Stimulated activated CD8-positive, alpha-beta memory T cell treated with anti-CD3 and anti-CD28 coated beads, Interleukin-4, amount 100 ng/mL, for 24 hours (primary cell): ENCODE measurements at regions not wholly inside any gene's neighbourhood (a gene's known extent, or its start where the extent isn't known, plus 50 kb on each side); places are given as distances from the start of the nearest gene placed in this dataset.
"Not testable (repeated sequence)": the region's sequence is repeated elsewhere in the genome, so short reads cannot be mapped to it uniquely, and the experiment has no call there.

Source experiments
- DNase-seq: peaks from one replicate; pipeline ENCODE4 v3.0.0-alpha.2; 2020; ENCODE audit warnings: low read depth

- DNase-seq = no peak
These were observed 245.8 kb downstream of the SOX9 start for GRCh38 chr17:72366626-72367025.

DNA sequence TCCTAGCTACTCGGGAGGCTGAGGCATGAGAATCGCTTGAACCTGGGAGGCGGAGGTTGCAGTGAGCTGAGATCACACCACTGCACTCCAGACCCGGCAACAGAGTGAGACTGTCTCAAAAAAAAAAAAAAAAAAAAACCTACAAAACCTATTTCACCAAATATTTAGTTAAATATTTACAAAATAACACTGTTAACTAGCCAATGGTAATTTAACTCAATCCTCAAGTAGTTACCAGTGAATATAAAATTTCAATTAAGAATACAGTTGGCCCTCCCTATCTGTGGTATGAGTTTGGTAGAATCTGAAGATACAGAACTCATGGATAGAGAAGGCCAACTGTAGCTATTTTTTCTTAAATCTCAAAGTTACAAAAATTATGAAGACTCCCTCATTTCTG is 247.4 kb downstream of the SOX9 start:
- no peak for DNase-seq

GRCh38 chr17:72369366-72369765 is 248.5 kb downstream of the SOX9 start:
- DNase-seq = no peak

DNA sequence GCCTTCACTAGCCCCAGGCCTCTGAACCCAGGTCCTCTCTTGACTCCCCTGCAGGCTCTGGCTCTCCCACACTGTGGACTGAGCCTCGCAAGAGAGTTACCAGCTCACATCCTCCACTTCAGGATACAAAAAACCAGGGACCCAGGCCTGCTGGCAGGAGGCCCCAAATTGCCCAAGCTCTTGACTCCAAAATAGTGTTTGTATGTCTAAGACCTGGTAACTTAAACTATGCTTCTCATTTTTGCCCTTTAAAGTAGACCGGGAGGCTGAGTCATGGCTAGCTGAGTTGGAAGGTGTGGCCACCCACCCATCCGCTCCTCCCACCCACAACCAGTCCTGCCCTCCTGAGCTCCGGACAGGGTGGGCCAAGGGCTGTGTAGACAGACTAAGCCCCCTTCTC is 250.0 kb downstream of the SOX9 start:
- DNase-seq = no peak

DNA sequence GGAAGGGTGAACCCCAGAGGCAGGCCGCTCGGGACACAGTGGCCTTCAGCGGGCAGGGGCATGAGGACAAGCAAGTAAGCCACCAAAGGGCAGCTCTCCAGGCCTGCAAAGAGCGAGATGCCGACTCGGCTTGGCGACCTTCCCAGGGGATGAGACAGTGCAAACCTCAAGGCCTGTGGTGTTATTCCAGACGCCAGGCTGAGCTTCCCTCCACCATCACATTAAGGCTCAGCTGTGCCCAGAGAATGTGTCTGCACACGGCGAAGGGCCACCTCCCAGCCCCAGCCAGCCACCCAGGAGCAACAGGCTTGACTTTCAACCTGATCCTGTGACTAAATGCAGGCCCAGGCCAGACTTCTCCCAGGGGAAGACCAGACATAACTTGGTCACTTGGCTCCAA is 251.4 kb downstream of the SOX9 start:
- DNase-seq = no peak

GRCh38 chr17:72373910-72374741 is 253.3 kb downstream of the SOX9 start:
- DNase-seq = no peak

- no peak for DNase-seq
These were observed 255.9 kb downstream of the SOX9 start for GRCh38 chr17:72376526-72377345.

DNA sequence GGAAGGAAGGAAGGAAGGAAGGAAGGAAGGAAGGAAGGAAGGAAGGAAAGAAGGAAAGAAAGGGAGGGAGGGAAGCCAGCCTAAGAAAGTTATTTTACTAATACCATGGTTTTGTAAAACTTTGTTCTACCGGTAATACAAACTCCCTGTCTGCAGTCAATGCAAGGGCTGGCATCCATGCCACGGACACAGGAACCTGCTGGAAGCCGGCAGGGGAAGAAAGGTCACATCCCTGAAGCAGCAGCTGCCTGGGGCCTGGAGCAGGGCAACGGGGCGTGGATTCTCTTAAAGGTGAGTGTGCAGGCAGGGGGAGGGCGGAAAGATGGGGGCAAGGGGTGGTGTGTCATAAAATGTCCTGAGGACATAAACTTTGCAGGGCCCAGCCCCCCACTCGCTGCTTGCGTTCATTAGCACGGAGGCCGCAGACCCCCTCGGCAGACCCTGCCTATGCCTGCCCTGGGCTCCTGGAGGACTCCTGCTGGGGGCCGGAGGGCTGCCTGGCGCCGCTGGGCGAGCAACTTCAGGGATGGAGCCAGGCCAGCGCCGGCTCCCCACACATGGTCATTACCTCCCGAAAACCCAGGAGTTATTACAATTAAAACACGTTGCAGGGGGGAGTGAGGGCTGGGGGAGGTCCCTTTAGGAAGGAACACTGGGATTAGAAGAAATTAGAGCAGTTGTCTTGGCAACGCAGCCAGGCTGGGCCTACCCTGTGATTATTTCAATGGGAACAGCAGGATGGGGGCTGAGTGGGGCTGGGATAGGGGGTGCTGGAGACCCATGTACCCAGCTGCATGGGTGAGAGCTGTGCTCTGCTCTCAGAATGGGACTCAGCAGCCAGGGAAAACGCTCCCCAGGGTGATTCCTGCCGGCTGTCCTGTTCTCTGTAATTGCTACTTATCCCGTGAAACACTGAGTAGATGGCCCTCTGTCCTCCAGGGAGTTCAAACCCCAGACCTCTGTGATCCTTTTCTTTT is 257.9 kb downstream of the SOX9 start:
- no peak for DNase-seq

GRCh38 chr17:72379516-72379915 is 258.7 kb downstream of the SOX9 start:
- DNase-seq = no peak

DNA sequence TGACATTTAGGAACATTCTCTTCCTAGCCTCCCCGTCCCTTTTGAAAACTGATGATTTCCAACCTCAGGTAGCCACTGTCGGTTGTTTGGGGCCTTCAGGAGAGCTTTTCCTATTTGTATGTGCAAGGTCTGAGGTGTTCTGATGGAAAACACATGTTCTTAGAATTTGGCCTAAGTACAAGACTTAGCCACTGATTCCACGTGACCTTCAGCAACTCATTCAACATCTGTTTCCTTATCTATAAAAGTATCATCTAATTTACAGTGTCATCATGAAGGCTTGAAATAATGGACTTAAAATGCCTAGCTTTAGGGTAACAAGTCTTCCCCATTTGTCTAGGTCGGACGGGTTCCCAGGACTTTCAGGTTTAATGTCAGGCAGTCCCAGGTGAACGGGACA is 259.3 kb downstream of the SOX9 start:
- no peak for DNase-seq

DNA sequence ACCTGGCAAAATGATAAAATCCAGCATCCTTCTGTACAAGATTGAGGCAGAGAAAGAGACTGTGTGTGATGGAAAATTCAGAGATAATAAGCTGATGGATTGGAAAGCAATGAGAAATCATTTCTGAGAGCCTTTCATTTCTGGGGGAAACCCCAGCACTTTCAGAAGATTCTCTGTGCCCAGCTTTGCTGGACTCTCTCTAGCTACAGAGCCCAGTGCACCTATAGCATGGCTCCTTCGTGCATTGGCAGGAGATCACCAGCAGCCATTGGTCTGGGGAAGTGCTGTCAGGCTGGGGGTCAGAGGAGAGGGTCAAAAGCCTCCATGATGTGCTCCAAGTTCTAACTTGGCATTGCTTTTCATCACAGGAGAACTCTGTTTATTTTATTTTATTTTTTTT is 259.9 kb downstream of the SOX9 start:
- DNase-seq = no peak

GRCh38 chr17:72381597-72382397 is 261.0 kb downstream of the SOX9 start:
- DNase-seq = no peak

GRCh38 chr17:72382971-72383722 is 262.3 kb downstream of the SOX9 start:
- DNase-seq = no peak

DNA sequence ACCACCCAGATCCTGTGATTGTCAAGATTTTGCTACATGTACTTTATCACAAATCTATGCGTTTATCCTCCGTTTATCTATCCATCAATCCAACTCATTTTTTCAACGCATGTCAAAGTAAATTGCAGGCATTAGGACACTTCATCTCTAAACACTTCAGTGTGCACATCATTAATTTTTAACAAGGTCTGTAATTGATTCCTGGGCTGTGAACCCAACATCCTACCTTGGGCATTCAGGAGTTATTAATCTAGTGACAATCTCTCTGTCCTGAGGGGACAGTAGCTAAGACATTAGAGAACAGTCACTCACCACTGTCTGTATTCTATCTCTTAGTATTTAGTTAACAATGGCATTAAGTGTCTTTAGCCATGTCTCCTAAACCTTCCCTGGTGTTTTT is 264.7 kb downstream of the SOX9 start:
- DNase-seq = no peak

GRCh38 chr17:72386173-72386572 is 265.4 kb downstream of the SOX9 start:
- not testable (repeated sequence) for DNase-seq

GRCh38 chr17:72386619-72387237 is 265.9 kb downstream of the SOX9 start:
- DNase-seq = no peak

DNA sequence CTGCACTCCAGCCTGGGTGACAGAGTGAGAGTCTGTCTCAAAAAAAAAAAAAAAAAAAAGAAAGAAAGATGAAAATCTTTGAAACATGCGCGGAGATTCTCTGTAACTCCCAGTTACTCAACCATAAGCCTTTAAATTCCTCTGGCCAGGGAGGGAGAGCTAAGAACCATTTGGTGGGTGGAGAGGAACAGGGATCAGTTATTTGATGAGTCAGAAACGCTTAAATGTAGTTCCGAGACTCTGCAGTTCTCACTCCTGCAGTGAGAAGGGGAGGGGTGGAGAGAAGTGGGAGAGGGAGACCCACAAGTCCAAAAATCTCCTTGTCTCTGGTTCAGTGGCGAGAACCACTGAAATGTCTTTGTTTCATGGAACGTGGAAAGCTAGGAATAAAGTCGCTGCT is 266.7 kb downstream of the SOX9 start:
- DNase-seq = no peak

DNA sequence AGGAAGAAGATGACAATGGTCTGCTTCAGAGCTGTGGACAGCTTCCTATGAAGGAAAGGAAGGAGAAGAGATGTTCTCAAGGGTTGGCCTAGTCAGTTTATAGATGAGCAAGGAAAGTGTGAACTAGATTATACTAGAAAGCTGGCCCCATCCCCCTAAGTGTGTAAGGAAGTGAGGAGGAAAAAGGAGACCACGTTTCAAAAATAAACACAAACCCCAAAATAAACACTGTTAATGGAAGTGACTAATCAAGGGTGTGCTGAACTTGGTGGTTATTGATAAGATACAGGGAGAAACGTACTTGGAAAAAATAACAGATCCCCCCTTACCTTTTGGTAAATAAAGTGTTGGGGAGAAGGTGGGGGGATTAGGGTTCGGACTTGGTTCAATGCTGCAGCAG is 267.1 kb downstream of the SOX9 start:
- DNase-seq = no peak

DNA sequence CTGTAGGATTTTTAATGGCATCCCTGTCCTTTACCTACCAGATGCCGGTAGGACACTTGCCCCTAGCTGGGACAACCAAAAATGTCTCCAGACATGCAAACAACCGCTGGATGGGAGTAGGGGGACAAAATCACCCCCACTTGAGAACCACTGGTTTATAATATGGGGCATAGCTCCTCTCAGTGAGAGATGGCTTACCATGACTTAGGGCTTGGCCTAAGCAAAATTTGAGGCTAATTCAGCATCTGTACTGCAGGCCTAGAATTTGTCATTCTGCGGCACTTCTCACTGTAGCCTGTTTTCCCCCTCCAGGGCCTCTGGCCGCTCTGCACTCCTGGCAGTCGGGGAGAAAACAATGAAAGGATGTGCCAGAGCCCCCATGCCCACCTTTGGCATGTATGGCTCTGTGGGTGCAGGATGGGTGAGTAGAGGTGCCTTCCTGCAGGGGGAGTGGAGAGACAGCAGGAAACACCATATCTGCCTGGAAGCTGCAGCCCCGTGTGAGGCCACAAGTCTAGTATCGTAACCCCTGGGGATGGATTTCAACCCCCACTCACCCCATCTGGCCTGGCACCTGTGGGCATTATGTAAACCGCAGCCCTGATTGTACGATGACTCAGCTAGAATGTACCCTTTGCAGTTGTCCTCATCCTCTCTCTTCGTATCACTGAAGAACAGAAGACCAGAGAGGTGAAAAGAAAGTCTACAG is 268.1 kb downstream of the SOX9 start:
- DNase-seq = no peak
